Transverse colon (tissue), 4 donors: ENCODE measurements at regions not wholly inside any gene's neighbourhood (a gene's known extent, or its start where the extent isn't known, plus 50 kb on each side); places are given as distances from the start of the nearest gene placed in this dataset.

Experiments
- POLR2A ChIP-seq: fragments of 450-650 bp; IDR thresholded peaks from one replicate; pipeline ENCODE4 v1.6.1; 2016; ENCODE audit warnings: antibody characterized with exemption, mild to moderate bottlenecking, moderate library complexity
- POLR2AphosphoS5 ChIP-seq, 3 donors: sonication (generic); formaldehyde crosslinking; IDR thresholded peaks; one replicate each; pipeline ENCODE4 v1.6.1; 2016; ENCODE audit warnings: antibody characterized with exemption in 3 of 3
- TF ChIP-seq, protein P1 (sequence below), 5 experiments: fragments of 200-600 bp in 3 of 5; fragments of 450-650 bp in 2 of 5; sonication (generic) in 3 of 5; IDR thresholded peaks; 1 replicate in 2 of 5; 2 replicates in 3 of 5; pipeline ENCODE4 v1.5.1; 2016 to 2017; ENCODE audit warnings: antibody characterized with exemption in 5 of 5, inconsistent platforms in 3 of 5, mild to moderate bottlenecking in 2 of 5, moderate library complexity in 1 of 5

GRCh38 chr12:19054035-19054434, 75.5 kb upstream of the PLEKHA5 start:
- TF ChIP-seq POLR2AphosphoS5 (IDR thresholded peaks at IDR 0.05) = no peak
- TF ChIP-seq, protein P1, sequence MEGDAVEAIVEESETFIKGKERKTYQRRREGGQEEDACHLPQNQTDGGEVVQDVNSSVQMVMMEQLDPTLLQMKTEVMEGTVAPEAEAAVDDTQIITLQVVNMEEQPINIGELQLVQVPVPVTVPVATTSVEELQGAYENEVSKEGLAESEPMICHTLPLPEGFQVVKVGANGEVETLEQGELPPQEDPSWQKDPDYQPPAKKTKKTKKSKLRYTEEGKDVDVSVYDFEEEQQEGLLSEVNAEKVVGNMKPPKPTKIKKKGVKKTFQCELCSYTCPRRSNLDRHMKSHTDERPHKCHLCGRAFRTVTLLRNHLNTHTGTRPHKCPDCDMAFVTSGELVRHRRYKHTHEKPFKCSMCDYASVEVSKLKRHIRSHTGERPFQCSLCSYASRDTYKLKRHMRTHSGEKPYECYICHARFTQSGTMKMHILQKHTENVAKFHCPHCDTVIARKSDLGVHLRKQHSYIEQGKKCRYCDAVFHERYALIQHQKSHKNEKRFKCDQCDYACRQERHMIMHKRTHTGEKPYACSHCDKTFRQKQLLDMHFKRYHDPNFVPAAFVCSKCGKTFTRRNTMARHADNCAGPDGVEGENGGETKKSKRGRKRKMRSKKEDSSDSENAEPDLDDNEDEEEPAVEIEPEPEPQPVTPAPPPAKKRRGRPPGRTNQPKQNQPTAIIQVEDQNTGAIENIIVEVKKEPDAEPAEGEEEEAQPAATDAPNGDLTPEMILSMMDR (IDR thresholded peaks at IDR 0.05) = no peak
- no peak for TF ChIP-seq POLR2A
